Astrocyte of the spinal cord (primary cell): ENCODE measurements at regions not wholly inside any gene's neighbourhood (a gene's known extent, or its start where the extent isn't known, plus 50 kb on each side); places are given as distances from the start of the nearest gene placed in this dataset.

Source experiments
- DNase-seq: peaks from one replicate; pipeline ENCODE4 v3.0.0; 2011; ENCODE audit warnings: low read depth, low spot score
- H3K4me3 ChIP-seq: 2 replicates; pipeline ENCODE4 v1.5.1; 2011; ENCODE audit warnings: low read depth, mild to moderate bottlenecking, low read length, moderate library complexity
- in situ Hi-C: cut with HindIII; loops from 2 replicates; pipeline ENCODE4 v1.10.0; 2017; ENCODE audit warnings: low sequenced_read_pairs
- TF ChIP-seq, protein P1 (sequence below): IDR thresholded peaks from 2 replicates; pipeline ENCODE4 v1.5.1; 2012; ENCODE audit warnings: low read depth, mild to moderate bottlenecking, low read length, inconsistent platforms

DNA sequence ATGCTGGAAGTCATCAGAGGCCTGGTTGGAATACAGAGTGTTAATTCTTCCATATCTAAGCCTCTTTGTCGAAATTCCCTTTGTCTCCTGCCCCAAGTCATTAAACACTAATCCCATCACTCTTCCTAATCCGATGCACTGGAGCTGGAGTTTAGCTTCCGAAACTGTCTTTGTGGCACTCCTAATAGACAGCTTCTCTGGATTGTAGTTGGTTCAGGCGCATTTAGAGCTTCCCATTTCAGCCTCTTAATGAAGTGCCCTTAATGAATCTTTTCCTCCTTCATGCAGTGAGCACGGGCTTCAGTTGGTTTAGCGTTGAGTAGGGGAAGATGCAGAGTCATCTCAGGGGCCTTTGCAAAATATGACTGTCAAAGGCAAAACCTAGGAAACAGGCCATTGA is 72.2 kb upstream of the MEIS1 start:
- in situ Hi-C loops, result no loop called here
- DNase-seq, result no peak
- TF ChIP-seq, protein P1, sequence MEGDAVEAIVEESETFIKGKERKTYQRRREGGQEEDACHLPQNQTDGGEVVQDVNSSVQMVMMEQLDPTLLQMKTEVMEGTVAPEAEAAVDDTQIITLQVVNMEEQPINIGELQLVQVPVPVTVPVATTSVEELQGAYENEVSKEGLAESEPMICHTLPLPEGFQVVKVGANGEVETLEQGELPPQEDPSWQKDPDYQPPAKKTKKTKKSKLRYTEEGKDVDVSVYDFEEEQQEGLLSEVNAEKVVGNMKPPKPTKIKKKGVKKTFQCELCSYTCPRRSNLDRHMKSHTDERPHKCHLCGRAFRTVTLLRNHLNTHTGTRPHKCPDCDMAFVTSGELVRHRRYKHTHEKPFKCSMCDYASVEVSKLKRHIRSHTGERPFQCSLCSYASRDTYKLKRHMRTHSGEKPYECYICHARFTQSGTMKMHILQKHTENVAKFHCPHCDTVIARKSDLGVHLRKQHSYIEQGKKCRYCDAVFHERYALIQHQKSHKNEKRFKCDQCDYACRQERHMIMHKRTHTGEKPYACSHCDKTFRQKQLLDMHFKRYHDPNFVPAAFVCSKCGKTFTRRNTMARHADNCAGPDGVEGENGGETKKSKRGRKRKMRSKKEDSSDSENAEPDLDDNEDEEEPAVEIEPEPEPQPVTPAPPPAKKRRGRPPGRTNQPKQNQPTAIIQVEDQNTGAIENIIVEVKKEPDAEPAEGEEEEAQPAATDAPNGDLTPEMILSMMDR, result no peak
- no peak overlapping the region for H3K4me3 ChIP-seq

DNA sequence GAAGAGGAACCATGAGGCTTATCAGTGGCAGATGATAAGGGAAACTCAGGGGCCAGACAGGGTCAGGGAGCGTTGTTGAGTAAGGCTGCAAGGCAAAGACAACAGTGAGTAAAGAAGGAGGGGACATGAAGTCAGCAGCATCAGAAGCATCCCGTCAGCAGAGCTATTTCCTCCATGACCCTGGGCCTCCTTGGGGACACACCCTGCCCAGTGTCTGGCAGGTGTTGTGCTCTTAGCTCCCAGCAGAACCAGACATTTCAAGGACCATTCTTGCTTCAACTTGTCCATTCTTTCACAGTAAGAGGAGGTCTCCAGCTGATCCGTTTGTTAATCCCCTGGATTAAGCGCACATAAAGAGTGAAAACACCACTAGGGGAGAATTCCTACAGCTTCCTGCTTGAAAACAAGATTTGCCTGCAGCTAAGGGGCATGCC is 88.7 kb upstream of the MEIS1 start:
- in situ Hi-C loops, result no loop called here
- DNase-seq, result no peak
- TF ChIP-seq, protein P1, result no peak
- no peak overlapping the region for H3K4me3 ChIP-seq

DNA sequence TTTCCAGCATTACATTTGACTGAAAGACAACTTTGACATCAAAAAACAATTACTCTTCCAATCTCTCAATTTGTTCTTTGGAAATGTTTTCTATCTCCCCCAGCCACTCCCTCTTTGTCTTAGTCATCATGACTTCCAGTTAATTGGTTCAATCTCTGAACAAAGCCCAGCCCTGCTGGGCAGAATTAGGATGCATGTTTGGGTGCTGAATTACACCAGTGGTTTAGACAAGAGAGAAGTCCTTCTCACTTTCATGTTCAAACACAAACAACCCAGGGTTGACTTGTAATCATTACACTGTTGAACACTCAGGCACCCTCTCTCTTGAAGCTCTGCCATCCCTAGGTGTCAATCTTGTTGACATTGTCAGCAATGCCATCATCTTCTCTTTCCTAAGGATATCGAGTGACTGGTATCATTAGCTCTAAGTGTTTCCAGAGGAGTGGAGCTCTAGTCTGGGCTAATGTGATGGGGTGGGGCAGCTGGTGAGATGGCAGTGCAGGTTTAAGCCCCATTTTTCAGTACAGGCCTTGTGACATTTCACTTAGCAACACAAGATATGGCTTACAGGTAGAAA is 90.8 kb upstream of the MEIS1 start:
- in situ Hi-C loops, result no loop called here
- TF ChIP-seq, protein P1, result no peak
- DNase-seq, result no peak
- H3K4me3 ChIP-seq, result no peak overlapping the region

GRCh38 chr2:66343259-66343658 is 91.7 kb upstream of the MEIS1 start:
- no peak for DNase-seq
- in situ Hi-C loops, result no loop called here
- H3K4me3 ChIP-seq, result no peak overlapping the region
- TF ChIP-seq, protein P1, result no peak

GRCh38 chr2:66340521-66340920 is 94.4 kb upstream of the MEIS1 start:
- no peak overlapping the region for H3K4me3 ChIP-seq
- TF ChIP-seq, protein P1, result no peak
- in situ Hi-C loops, result no loop called here
- no peak for DNase-seq

DNA sequence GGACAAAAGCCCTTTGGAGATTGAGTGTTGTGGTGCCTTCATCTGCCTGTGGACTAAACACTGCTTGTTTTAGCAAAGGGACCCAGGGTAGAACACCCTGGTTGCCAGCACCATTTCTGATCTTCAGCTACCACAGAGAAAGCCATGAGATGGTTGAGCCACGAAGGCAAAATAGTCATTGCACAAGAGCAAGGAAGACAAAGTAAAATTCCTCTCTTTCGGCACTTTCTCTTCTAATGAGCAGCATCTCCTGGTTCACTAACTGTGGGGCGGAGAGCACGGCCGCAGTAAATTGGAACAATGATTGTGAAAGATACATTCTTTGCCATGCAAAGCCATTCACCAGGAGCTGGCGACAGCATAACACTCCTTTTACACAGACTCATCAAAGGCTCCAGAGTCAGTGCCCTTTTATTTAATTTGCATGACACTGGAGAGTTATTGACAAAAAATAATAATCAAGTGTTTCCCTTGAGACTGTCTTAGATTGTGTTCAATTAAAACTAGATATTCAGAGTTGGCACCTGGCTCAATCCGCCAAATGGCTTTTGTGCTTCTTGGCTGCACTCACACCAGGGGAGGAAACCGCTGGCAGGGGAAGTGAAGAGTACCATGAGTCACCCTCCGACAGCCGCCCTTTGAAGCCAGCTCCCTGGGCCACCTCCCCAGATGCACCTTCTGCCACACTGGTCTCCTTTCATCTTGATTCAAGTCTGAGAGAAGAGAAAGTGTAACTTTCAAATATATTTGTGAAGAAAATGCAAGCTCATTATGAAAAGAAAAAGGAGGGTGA is 100.5 kb upstream of the MEIS1 start:
- DNase-seq, result peak; percentile 72
- no peak overlapping the region for H3K4me3 ChIP-seq
- TF ChIP-seq, protein P1, result no peak
- in situ Hi-C loops, result no loop called here
